H1 (cell line): ENCODE measurements at regions not wholly inside any gene's neighbourhood (a gene's known extent, or its start where the extent isn't known, plus 50 kb on each side); places are given as distances from the start of the nearest gene placed in this dataset.

ENCODE experiments used
- CTCF ChIA-PET: fragments of 300-600 bp; sonication (Branson Sonifier 250); formaldehyde crosslinking; loops from one replicate; lab custom pipeline; 2021; ENCODE audit not compliant: partially characterized antibody; lab: Charles Lee
- POLR2A ChIA-PET: fragments of 300-600 bp; sonication (Branson Sonifier 250); formaldehyde crosslinking; loops from one replicate; lab custom pipeline; 2021; ENCODE audit warnings: inconsistent platforms; ENCODE audit not compliant: partially characterized antibody; lab: Charles Lee
- DNase-seq, 2 experiments: peaks; one replicate each; pipeline versions ENCODE4 v3.0.0 to v3.0.0-alpha.2; 2010 to 2022; ENCODE audit warnings: low spot score in 2 of 2, low read depth in 1 of 2, mixed read lengths in 1 of 2
- FAIRE-seq: peaks from 2 replicates; lab custom pipeline; 2011; peaks lifted over from hg19 to GRCh38; lab: Jason Lieb, UNC
- H2AFZ ChIP-seq: 2 replicates; pipeline ENCODE4 v1.8.1; 2012; ENCODE audit warnings: low read length, inconsistent platforms
- H2AK5ac ChIP-seq: 2 replicates; pipeline ENCODE4 v1.6.1; 2013; ENCODE audit warnings: low read depth, low read length
- H2BK120ac ChIP-seq: replicated peaks from 2 replicates; pipeline ENCODE3; 2013; ENCODE audit warnings: low read depth, low read length, inconsistent platforms
- H2BK12ac ChIP-seq: 2 replicates; pipeline ENCODE4 v1.6.1; 2013; ENCODE audit warnings: low read depth, low read length
- H2BK15ac ChIP-seq: 2 replicates; pipeline ENCODE4 v1.6.1; 2013; ENCODE audit warnings: low read length
- H2BK20ac ChIP-seq: 2 replicates; pipeline ENCODE4 v1.6.1; 2013; ENCODE audit warnings: low read length
- H2BK5ac ChIP-seq: 2 replicates; pipeline ENCODE4 v1.6.1; 2013; ENCODE audit warnings: low read depth, low read length
- H3K14ac ChIP-seq: 2 replicates; pipeline ENCODE4 v1.6.1; 2013; ENCODE audit warnings: inconsistent platforms; ENCODE audit not compliant: insufficient read length
- H3K18ac ChIP-seq: 2 replicates; pipeline ENCODE4 v1.6.1; 2013; ENCODE audit warnings: low read length; ENCODE audit errors: extremely low read depth
- H3K23ac ChIP-seq: 2 replicates; pipeline ENCODE4 v1.6.1; 2013; ENCODE audit warnings: inconsistent platforms; ENCODE audit not compliant: insufficient read length
- H3K23me2 ChIP-seq: 2 replicates; pipeline ENCODE4 v1.6.1; 2013; ENCODE audit warnings: low read depth, low read length
- H3K27ac ChIP-seq: 2 replicates; pipeline ENCODE4 v1.6.1; 2011; ENCODE audit warnings: low read depth, low read length, inconsistent platforms
- H3K27me3 ChIP-seq, 4 experiments: replicated peaks in 1 of 4; 1 replicate in 1 of 4; 2 replicates in 3 of 4; pipeline versions ENCODE4 v1.6.1 to v1.8.1; 2011 to 2013; ENCODE audit warnings: low read length in 3 of 4, mild to moderate bottlenecking in 3 of 4, inconsistent platforms in 2 of 4, mixed read lengths in 2 of 4, moderate library complexity in 1 of 4; ENCODE audit not compliant: control insufficient read depth in 3 of 4, insufficient read depth in 3 of 4; ENCODE audit errors: extremely low read depth in 1 of 4
- H3K36me3 ChIP-seq, 4 experiments: 2 replicates each; pipeline versions ENCODE4 v1.6.1 to v1.8.1; 2011 to 2013; ENCODE audit warnings: mild to moderate bottlenecking in 4 of 4, low read length in 3 of 4, moderate library complexity in 2 of 4, control low read depth in 1 of 4, inconsistent platforms in 1 of 4; ENCODE audit not compliant: insufficient read depth in 4 of 4, control insufficient read depth in 2 of 4
- H3K4ac ChIP-seq: replicated peaks from 2 replicates; pipeline ENCODE3; 2013; ENCODE audit warnings: low read length, low read depth, mixed read lengths, inconsistent platforms; ENCODE audit not compliant: insufficient read length
- H3K4me1 ChIP-seq, 4 experiments: replicated peaks in 1 of 4; 1 replicate in 1 of 4; 2 replicates in 3 of 4; pipeline versions ENCODE4 v1.6.1 to v1.8.1; 2011 to 2013; ENCODE audit warnings: low read length in 3 of 4, inconsistent platforms in 2 of 4, mixed read lengths in 1 of 4; ENCODE audit not compliant: insufficient read depth in 4 of 4, control insufficient read depth in 3 of 4
- H3K4me2 ChIP-seq, 2 experiments: 2 replicates each; pipeline versions ENCODE4 v1.6.1 to v1.8.1; 2011 to 2013; ENCODE audit warnings: low read depth in 2 of 2, low read length in 2 of 2, control low read depth in 1 of 2, inconsistent platforms in 1 of 2, mild to moderate bottlenecking in 1 of 2; ENCODE audit not compliant: insufficient read depth in 1 of 2
- H3K4me3 ChIP-seq, 4 experiments: fragments of 200-600, 300-600 bp in 1 of 4; sonication (generic), shearing (Covaris generic), sonication (Bioruptor Twin) in 1 of 4; 2 replicates each; pipeline versions ENCODE4 v1.5.1 to v1.8.1; 2011 to 2016; ENCODE audit warnings: low read length in 4 of 4, low read depth in 3 of 4, control low read depth in 2 of 4, inconsistent platforms in 2 of 4, mild to moderate bottlenecking in 2 of 4, mixed read lengths in 1 of 4, moderate library complexity in 1 of 4; ENCODE audit not compliant: insufficient read depth in 2 of 4; ENCODE audit errors: extremely low read depth in 1 of 4
- H3K56ac ChIP-seq: replicated peaks from 2 replicates; pipeline ENCODE3; 2013; ENCODE audit warnings: low read depth, mild to moderate bottlenecking, mixed read lengths, low read length, inconsistent platforms; ENCODE audit not compliant: insufficient read length
- H3K79me1 ChIP-seq: 2 replicates; pipeline ENCODE4 v1.6.1; 2013; ENCODE audit warnings: low read depth, low read length, control low read depth
- H3K79me2 ChIP-seq, 2 experiments: 2 replicates each; pipeline versions ENCODE4 v1.6.1 to v1.8.1; 2012 to 2013; ENCODE audit warnings: low read length in 2 of 2, mild to moderate bottlenecking in 2 of 2, inconsistent platforms in 1 of 2; ENCODE audit not compliant: insufficient read depth in 2 of 2, control insufficient read depth in 1 of 2
- H3K9ac ChIP-seq, 4 experiments: replicated peaks in 1 of 4; 1 replicate in 1 of 4; 2 replicates in 3 of 4; pipeline versions ENCODE4 v1.6.1 to v1.8.1; 2011 to 2013; ENCODE audit warnings: low read depth in 3 of 4, low read length in 3 of 4, control low read depth in 2 of 4, mild to moderate bottlenecking in 2 of 4, moderate library complexity in 2 of 4, inconsistent platforms in 1 of 4; ENCODE audit errors: extremely low read depth in 1 of 4
- H3K9me3 ChIP-seq, 2 experiments: 2 replicates each; pipeline versions ENCODE4 v1.6.1 to v1.8.1; 2012 to 2013; ENCODE audit warnings: mild to moderate bottlenecking in 2 of 2, moderate library complexity in 2 of 2, control low read depth in 1 of 2, inconsistent platforms in 1 of 2, low read depth in 1 of 2, low read length in 1 of 2, mixed read lengths in 1 of 2; ENCODE audit not compliant: insufficient read depth in 2 of 2
- H4K20me1 ChIP-seq, 2 experiments: replicated peaks in 1 of 2; 2 replicates each; pipeline versions ENCODE3 to v1.8.1; 2011 to 2013; ENCODE audit warnings: inconsistent platforms in 2 of 2, low read length in 2 of 2, mild to moderate bottlenecking in 1 of 2; ENCODE audit not compliant: insufficient read depth in 2 of 2, control insufficient read depth in 1 of 2
- H4K5ac ChIP-seq: 2 replicates; pipeline ENCODE4 v1.6.1; 2013; ENCODE audit warnings: low read length, low read depth, mixed read lengths, inconsistent platforms; ENCODE audit not compliant: insufficient read length
- H4K8ac ChIP-seq: 2 replicates; pipeline ENCODE4 v1.8.0; 2013; ENCODE audit warnings: mild to moderate bottlenecking, moderate library complexity, low read length, inconsistent platforms; ENCODE audit not compliant: insufficient read depth; ENCODE audit errors: extremely low read depth
- H4K91ac ChIP-seq: replicated peaks from 2 replicates; pipeline ENCODE3; 2013; ENCODE audit warnings: low read length, mixed read lengths, inconsistent platforms; ENCODE audit not compliant: insufficient read length
- BCL11A ChIP-seq, 2 experiments: IDR thresholded peaks; one replicate each; pipeline ENCODE4 v1.6.1; 2011; ENCODE audit warnings: low read depth in 2 of 2, low read length in 2 of 2, mild to moderate bottlenecking in 2 of 2
- CREB1 ChIP-seq: IDR thresholded peaks from 2 replicates; pipeline ENCODE4 v1.6.1; 2012; ENCODE audit warnings: inconsistent platforms
- E2F6 ChIP-seq: IDR thresholded peaks from 2 replicates; pipeline ENCODE4 v1.6.1; 2012; ENCODE audit warnings: inconsistent platforms
- HDAC2 ChIP-seq, 2 experiments: fragments of 300-600 bp in 1 of 2; sonication (generic) in 1 of 2; IDR thresholded peaks; 2 replicates each; pipeline ENCODE4 v1.6.1; 2011 to 2012; ENCODE audit warnings: low read depth in 2 of 2, low read length in 2 of 2, mild to moderate bottlenecking in 2 of 2, moderate library complexity in 2 of 2, borderline replicate concordance in 1 of 2, inconsistent platforms in 1 of 2
- KDM4A ChIP-seq: IDR thresholded peaks from one replicate; pipeline ENCODE4 v1.7.1; 2012; ENCODE audit warnings: low read depth, mild to moderate bottlenecking, moderate library complexity, low read length, inconsistent platforms; ENCODE audit not compliant: severe bottlenecking
- MAFK ChIP-seq: IDR thresholded peaks from 2 replicates; pipeline ENCODE4 v1.6.1; 2012; ENCODE audit warnings: low read depth, mild to moderate bottlenecking, improper control_type of control experiment, low read length
- RBBP5 ChIP-seq: IDR thresholded peaks from 2 replicates; pipeline ENCODE4 v1.7.1; 2012; ENCODE audit warnings: low read depth, mild to moderate bottlenecking, inconsistent platforms, low read length, moderate library complexity, borderline replicate concordance
- RNF2 ChIP-seq: fragments of 200-900, 300-1000 bp; sonication (generic); IDR thresholded peaks from 2 replicates; pipeline ENCODE4 v1.7.1; 2016; ENCODE audit warnings: borderline replicate concordance, low read depth, mild to moderate bottlenecking, antibody characterized with exemption, low read length; ENCODE audit not compliant: poor library complexity, severe bottlenecking; ENCODE audit errors: missing control alignments
- RXRA ChIP-seq: IDR thresholded peaks from 2 replicates; pipeline ENCODE4 v1.6.1; 2011; ENCODE audit warnings: low read depth, mild to moderate bottlenecking, low read length, moderate library complexity; ENCODE audit not compliant: insufficient read depth
- TBP ChIP-seq: IDR thresholded peaks from 2 replicates; pipeline ENCODE4 v1.6.1; 2011; ENCODE audit warnings: low read depth, low read length, improper control_type of control experiment
- USF2 ChIP-seq: IDR thresholded peaks from 2 replicates; pipeline ENCODE4 v1.6.1; 2011; ENCODE audit warnings: low read length, improper control_type of control experiment
- WGBS, 2 experiments: shearing (Covaris generic) in 1 of 2; methylation state at CpG; one replicate each; pipeline versions ENCODE4 v1.1.6 to v1.1.7; 2013 to 2015; ENCODE audit warnings: low lambda C conversion rate in 2 of 2, mixed read lengths in 2 of 2, inconsistent platforms in 1 of 2, low coverage in 1 of 2, missing lambda C conversion rate in 1 of 2; ENCODE audit not compliant: insufficient replicate concordance in 2 of 2, insufficient coverage in 1 of 2, insufficient read length in 1 of 2; ENCODE audit errors: extremely low coverage in 1 of 2, missing lambda C conversion rate in 1 of 2; 5-methylcytosine and 5-hydroxymethylcytosine counted together

GRCh38 chr10:4655406-4655805, 170.6 kb upstream of the AKR1E2 start:
- CTCF ChIA-PET = interaction anchor here (0.6 to 0.9 kb wide), 4 partner anchors 23 to 1171 kb away, joined by 3 read pairs; no protein-coding TSS in a partner anchor

More at GRCh38 chr10:4655406-4655805, 170.6 kb upstream of the AKR1E2 start:
- no peaks in the 10 kb centered on the region for H3K9me3 ChIP-seq
- H3K18ac ChIP-seq = no peak overlapping the region
- H3K27ac ChIP-seq = no peak overlapping the region
- 91% methylated on average over 3 of the region's 3 CpGs; no CpG with 5 or more reads in 1 of the 2 experiments for WGBS, 2 experiments
- H2BK5ac ChIP-seq = no peak overlapping the region
- H3K23ac ChIP-seq = no peak overlapping the region
- no peak overlapping the region for H4K91ac ChIP-seq
- H4K8ac ChIP-seq = no peak overlapping the region
- H2AK5ac ChIP-seq = no peak overlapping the region
- H4K5ac ChIP-seq = no peak overlapping the region
- H3K4me2 ChIP-seq = no peak overlapping the region
- H4K20me1 ChIP-seq = no peaks in the 10 kb centered on the region
- H3K27me3 ChIP-seq = no peaks in the 10 kb centered on the region; a peak in 2 of 7 replicates
- no peaks in the 10 kb centered on the region for H3K36me3 ChIP-seq
- H3K4ac ChIP-seq = no peak overlapping the region
- no peak overlapping the region for H2BK15ac ChIP-seq
- H3K56ac ChIP-seq = no peak overlapping the region
- TF ChIP-seq CREB1 (no peak), USF2 (no peak), RXRA (no peak), RBBP5 (no peak), E2F6 (no peak), TBP (no peak), BCL11A (IDR thresholded peaks at IDR 0.05; ENCODE audit: low read depth in 2 of 2, low read length in 2 of 2) (no peak), RNF2 (no peak), KDM4A (no peak), MAFK (no peak), HDAC2 (IDR thresholded peaks at IDR 0.05; ENCODE audit: borderline replicate concordance in 1 of 2, low read depth in 2 of 2, low read length in 2 of 2) (no peak)
- TF ChIP-seq, all 59 proteins: peak for 0
- H2BK20ac ChIP-seq = no peak overlapping the region
- H2BK12ac ChIP-seq = no peak overlapping the region
- no peak for FAIRE-seq
- no peak overlapping the region for H2AFZ ChIP-seq
- H2BK120ac ChIP-seq = no peak overlapping the region
- no peak for DNase-seq
- no peaks in the 10 kb centered on the region for H3K23me2 ChIP-seq
- POLR2A ChIA-PET = no interaction called here
- H3K79me1 ChIP-seq = no peaks in the 10 kb centered on the region
- no peak overlapping the region for H3K9ac ChIP-seq
- no peaks in the 10 kb centered on the region for H3K79me2 ChIP-seq
- H3K4me1 ChIP-seq = peaks cover 0 to 2% (median 0%) of the 10 kb centered on the region in 4 experiments; a peak in 1 of 7 replicates
- H3K14ac ChIP-seq = no peak overlapping the region
- H3K4me3 ChIP-seq = no peak overlapping the region
